Superior temporal gyrus (tissue), 1 donor: ENCODE measurements at regions not wholly inside any gene's neighbourhood (a gene's known extent, or its start where the extent isn't known, plus 50 kb on each side); places are given as distances from the start of the nearest gene placed in this dataset.
"Not testable (repeated sequence)": the region's sequence is repeated elsewhere in the genome, so short reads cannot be mapped to it uniquely, and the experiment has no call there.

Source experiments
- DNase-seq: peaks from one replicate; pipeline ENCODE4 v3.0.0-alpha.2; 2016; ENCODE audit errors: extremely low spot score

GRCh38 chr4:11054937-11055336 is 370.4 kb upstream of the CLNK start:
- DNase-seq, result not testable (repeated sequence)

- DNase-seq, result no peak
Measured at GRCh38 chr4:11053601-11054220, 369.1 kb upstream of the CLNK start.

DNA sequence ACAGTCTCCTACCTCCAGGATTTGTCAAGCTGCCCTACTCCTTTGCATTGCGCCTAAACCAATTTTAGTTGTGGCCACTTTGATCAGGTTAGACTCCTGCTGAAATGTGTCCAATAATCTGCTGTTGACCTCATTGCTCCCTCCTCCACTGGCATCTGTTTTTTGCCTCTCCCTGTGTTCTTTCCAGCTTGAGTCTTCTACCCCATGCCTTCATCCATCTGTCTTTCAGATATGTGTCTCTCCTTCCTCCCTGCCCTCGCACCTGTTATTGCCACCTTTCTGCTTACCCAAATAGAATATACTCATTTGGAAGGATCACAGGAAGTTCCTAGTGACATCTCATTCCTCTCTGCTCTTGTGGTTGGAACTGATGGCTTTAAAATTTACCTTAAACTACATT is 366.6 kb upstream of the CLNK start:
- no peak for DNase-seq

DNA sequence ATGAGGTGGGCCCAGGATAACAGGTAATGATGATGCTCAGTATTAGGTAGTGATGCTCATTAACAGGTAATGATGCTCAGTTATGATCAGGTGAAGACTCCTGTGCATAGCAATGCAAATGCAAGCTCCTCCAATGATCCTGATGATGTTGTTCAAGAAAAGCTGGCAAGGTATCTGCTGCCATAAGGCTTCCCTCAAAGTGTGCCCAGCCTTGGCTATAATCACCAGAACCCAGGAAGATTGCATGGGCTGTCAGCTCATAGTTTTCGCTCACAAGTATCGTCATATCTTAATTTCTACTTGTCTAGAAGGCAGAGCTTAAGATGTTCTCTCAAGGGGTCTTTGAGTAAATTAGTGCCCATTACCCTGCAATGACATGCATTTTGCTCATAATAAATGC is 366.2 kb upstream of the CLNK start:
- DNase-seq, result no peak

DNA sequence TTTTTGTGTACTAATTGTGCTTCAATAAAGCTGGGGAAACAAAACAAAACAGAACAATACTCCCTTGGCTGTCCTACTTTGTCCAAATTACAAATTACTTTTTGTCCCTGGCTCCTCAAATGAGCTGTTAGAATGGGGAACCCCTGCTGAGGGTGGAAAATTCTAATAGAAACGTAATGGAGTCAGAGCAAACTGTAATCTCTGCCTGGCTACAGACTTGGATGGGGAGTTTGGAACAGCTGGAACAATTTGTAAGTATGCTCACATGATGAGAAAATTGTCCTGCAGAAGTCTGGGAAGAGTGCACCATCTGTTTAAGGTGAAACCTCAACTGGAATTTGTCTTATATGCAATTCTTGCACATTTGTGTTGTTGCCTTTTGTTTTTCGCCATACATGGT is 364.4 kb upstream of the CLNK start:
- no peak for DNase-seq

- no peak for DNase-seq
Measured at GRCh38 chr4:11042760-11043159, 358.2 kb upstream of the CLNK start.

DNA sequence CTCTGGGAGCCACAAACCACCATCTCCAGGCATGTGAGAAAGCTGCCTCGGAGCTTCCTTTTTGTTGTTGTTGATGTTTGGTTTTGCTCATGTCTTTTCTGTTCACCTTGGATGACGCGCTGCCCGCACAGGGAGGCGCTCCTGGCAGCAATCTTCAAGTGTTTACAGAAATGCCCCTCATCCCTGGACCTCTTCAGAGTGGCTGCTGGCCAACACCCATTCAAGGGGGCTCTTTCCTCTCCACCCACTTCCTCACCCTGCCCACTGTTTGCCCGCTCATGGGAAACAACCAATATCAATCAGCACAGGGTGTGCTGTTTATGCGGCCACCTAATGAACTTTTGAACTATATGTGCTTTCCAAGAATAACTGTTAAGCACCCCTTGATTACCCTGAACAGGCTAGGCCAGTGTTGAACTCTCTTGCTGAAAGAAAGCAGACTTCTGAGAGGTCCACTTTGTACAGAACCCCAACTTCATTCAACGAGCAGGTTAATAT is 355.1 kb upstream of the CLNK start:
- DNase-seq, result no peak

DNA sequence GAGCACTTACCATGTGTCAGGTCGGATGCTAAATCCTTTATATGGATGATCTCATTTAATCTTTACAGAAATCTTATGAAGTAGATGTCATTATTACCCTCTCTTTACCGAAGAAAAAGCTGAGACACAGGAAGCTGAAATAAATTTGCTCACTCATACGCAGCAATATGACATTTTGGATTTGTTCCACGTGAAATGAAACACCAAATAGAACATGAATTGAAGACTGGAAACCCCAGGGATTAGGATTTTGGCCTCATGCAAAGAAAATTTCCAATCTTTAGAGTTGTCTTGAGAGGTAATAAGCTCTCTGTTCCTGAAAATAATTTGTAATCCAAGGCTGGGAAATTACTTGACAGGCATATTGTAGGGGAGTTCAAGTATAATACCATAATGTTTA is 354.4 kb upstream of the CLNK start:
- no peak for DNase-seq

GRCh38 chr4:11037637-11038036 is 353.1 kb upstream of the CLNK start:
- DNase-seq, result no peak

GRCh38 chr4:11028334-11028733 is 343.8 kb upstream of the CLNK start:
- DNase-seq, result no peak

- DNase-seq, result no peak
Measured at GRCh38 chr4:11021333-11021732, 336.8 kb upstream of the CLNK start.

DNA sequence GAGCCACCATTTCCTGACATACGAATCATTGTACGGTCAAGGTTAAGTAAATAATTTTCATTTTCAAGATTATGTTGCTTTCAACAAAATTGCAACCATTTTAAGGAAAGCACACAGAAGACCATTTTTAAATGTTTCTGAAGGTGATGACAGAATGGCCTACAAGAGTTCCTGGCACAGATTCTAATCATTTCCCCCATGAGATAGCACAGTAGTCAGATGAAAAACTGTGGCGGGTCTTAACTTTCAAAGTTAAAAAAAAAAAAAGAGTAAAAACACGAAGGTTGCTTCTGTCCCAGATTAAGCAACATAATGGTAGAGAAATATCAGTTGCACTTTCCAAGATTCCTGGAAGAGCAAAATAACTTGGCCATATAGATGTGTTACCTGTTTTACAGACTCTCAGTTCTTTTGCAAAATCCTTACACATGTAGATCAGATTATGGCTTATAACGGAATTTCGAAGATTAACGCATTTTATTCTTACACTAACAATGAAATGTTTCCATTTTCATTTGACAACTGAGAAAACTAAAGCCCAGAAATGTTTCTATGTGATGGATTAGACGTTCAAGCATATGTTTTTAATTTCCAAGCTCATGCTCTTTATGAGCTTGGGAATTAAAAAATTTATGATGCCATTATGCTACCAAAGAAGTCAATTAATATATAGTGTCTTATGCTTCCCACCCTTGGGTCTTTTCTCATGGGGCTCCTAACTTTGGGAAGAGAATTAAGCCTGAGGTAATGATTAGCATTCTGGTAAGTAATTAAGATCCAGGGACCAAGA is 335.1 kb upstream of the CLNK start:
- DNase-seq, result no peak

DNA sequence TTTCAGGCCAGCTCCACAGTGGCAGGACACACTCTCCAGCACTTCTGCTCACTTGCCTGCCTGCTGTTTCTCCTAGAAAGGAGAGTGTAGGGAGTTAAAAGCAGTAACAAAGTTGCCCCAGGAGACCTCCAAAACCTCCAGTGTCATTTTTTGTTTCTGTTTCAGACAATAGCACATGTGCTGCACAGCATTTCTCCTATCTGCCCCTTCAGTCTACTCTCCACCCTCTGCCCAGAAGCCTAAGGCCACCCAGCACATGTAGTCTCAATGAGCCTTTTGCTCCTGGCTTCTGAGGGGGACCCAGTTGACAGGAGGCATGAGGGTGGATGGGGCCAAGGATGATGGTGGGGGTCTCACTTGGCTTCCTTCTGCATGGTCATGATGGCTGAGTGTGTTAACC is 329.6 kb upstream of the CLNK start:
- DNase-seq, result no peak

- no peak for DNase-seq
Measured at GRCh38 chr4:11013094-11013664, 328.6 kb upstream of the CLNK start.

DNA sequence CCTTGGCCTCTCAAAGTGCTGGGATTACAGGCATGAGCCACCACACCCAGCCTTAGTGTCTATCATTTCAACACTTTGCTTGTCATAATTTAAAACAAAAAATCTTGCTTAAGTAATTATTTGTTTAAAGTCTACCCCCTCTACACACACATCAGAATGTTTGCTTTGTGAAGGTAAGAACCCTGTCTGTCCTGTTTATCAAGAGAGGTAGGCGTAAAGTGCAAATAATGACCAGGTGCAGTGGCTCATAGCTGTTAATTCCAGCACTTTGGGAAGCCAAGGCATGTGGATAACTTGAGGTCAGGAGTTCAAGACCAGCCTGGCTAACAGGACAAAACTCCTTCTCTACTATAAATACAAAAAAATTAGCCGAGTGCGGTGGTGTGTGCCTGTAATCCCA is 326.7 kb upstream of the CLNK start:
- DNase-seq, result no peak

- no peak for DNase-seq
Measured at GRCh38 chr4:11010624-11011023, 326.1 kb upstream of the CLNK start.

- no peak for DNase-seq
Measured at GRCh38 chr4:11009281-11009680, 324.7 kb upstream of the CLNK start.

- no peak for DNase-seq
Measured at GRCh38 chr4:11005300-11005699, 320.7 kb upstream of the CLNK start.

DNA sequence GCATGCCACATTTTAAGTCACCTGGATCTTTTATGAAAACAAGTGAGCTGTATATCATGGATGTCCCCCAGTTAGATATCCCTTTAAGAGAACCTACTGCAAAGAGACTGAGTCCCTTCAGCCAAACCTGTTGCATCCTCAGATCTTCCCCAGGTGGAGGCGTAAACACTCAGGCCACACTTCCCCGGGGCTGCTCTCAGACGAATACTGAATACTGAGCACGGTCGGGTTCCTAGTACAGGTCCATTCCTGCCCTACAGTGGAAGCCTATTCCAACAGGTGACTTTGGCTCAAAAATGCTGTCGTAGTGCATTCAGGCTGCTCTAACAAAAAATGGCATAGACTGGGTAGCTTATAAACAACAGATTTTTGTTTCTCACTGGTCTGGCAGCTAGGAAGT is 320.2 kb upstream of the CLNK start:
- DNase-seq, result no peak

DNA sequence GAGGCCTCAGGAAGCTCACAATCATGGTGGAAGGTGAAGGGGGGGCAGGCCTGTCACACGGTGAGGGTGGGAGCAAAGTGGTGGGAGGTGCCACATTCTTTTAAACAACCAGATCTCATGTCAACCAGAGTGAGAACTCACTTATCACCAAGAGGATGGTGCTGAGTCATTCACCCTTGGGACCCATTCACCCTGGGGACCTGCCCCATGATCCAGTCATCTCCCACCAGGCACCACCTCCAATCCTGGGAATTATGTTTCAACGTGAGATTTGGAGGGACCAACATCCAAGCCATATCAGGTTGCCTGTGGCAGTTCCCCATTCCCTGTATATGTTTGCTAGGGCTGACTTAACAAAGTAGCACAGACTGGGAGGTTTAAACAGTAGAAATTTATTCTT is 318.4 kb upstream of the CLNK start:
- no peak for DNase-seq

DNA sequence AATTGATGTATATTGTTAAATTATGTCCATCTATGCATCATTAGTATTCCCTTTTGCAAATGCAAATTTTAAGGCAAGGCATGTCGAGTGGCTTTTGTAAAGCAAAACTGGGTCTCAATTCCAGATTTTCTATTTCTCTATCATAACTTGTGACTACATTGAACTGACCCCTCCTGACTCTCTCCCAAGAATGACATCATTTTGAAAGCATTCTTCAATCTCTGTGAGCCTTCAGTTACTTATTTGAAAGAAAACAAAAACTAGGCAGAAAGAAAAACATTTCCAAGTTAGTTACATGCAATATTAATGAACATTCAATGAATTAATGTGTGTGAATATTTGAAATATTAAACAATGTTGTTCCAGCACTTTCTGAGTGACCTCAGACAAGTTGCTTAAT is 314.3 kb upstream of the CLNK start:
- no peak for DNase-seq

DNA sequence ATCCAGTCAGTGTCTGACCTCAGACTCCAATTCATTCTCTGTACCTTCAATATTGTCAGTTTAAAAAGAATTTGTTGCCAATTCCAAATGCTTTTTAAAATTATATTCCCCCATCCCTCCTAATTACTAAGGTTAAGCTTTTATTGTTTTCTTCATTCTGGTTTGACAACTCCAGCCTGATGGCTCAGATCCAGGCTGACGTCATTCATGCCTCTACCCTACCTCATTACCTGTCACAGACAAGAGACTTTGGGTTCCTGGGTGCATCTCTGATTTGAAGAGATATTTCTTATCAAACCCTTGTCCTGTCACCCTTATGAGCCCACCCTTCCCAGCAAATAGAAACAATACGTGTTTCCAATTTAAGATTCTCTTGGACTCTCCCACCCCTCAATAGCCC is 300.2 kb upstream of the CLNK start:
- no peak for DNase-seq
